Right lobe of liver (tissue), 4 donors: ENCODE measurements at regions not wholly inside any gene's neighbourhood (a gene's known extent, or its start where the extent isn't known, plus 50 kb on each side); places are given as distances from the start of the nearest gene placed in this dataset.

ENCODE experiments used
- CTCF ChIP-seq, 4 donors: fragments of 200-600 bp in 3 of 4; fragments of 450-650 bp in 1 of 4; IDR thresholded peaks; one replicate each; pipeline versions ENCODE4 v1.5.1 to v1.8.0; 2016 to 2022; ENCODE audit warnings: antibody characterized with exemption in 4 of 4, mild to moderate bottlenecking in 2 of 4
- POLR2A ChIP-seq: fragments of 450-650 bp; IDR thresholded peaks from one replicate; pipeline ENCODE4 v1.6.1; 2017; ENCODE audit warnings: antibody characterized with exemption, mild to moderate bottlenecking
- donor health status: DM: no; HTN: no; CAD: no.
- donor health status: DM: no; HTN: no; CAD: no.
- donor health status: DM: no; HTN: yes; CAD: no.

DNA sequence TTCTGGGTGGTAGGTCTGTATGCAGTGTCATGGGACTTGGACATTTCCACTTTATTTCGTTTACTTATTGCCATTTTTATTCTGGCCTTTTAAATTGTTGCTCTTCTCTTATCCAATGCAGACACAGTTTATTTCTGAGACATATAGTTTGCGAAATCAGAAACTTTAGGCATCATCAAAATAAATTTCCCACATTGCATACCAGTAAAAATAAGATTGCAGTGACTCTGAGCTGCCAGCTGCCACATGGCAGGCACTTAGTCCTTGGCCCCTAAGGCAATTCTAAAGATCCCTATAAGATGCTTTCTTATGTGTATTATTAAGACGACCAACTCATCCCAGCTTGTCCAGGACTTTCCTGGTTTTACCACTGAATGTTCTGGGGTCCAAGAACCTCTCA, 81.8 kb upstream of the ANKRD1 start:
- TF ChIP-seq POLR2A: no peak
- TF ChIP-seq CTCF (IDR thresholded peaks at IDR 0.05): no peak
